Neural cell (in vitro differentiated cells): ENCODE measurements at regions not wholly inside any gene's neighbourhood (a gene's known extent, or its start where the extent isn't known, plus 50 kb on each side); places are given as distances from the start of the nearest gene placed in this dataset.
"Not testable (repeated sequence)": the region's sequence is repeated elsewhere in the genome, so short reads cannot be mapped to it uniquely, and the experiment has no call there.

Source experiments
- H2AFZ ChIP-seq: fragments of 200-600, 300-800 bp; sonication (generic), shearing (Covaris generic); 2 replicates; pipeline ENCODE4 v1.6.0; 2014; ENCODE audit warnings: low read depth, mild to moderate bottlenecking, antibody characterized with exemption, low read length, moderate library complexity
- H3F3A ChIP-seq: fragments of 200-600 bp; shearing (Covaris generic); 2 replicates; pipeline ENCODE4 v1.6.1; 2016; ENCODE audit warnings: mild to moderate bottlenecking, moderate library complexity, mixed read lengths, antibody characterized with exemption, low read length; ENCODE audit not compliant: insufficient read depth, poor library complexity, severe bottlenecking
- H3K27ac ChIP-seq: fragments of 200-600, 300-800 bp; sonication (generic), shearing (Covaris generic); 2 replicates; pipeline ENCODE4 v1.5.1; 2014; ENCODE audit warnings: mild to moderate bottlenecking, low read length, moderate library complexity
- H3K27me3 ChIP-seq: fragments of 300-800, 200-600 bp; sonication (generic), shearing (Covaris generic); 2 replicates; pipeline ENCODE4 v1.6.0; 2014; ENCODE audit warnings: mild to moderate bottlenecking, low read depth, low read length, moderate library complexity; ENCODE audit not compliant: insufficient read depth
- H3K36me3 ChIP-seq: fragments of 300-800, 200-600 bp; sonication (generic), shearing (Covaris generic); 2 replicates; pipeline ENCODE4 v1.5.1; 2014; ENCODE audit warnings: mild to moderate bottlenecking, antibody characterized with exemption, low read length, moderate library complexity; ENCODE audit not compliant: insufficient read depth
- H3K4me2 ChIP-seq: fragments of 300-800, 200-600 bp; sonication (generic), shearing (Covaris generic); 2 replicates; pipeline ENCODE4 v1.6.0; 2014; ENCODE audit warnings: mild to moderate bottlenecking, low read length
- H3K4me3 ChIP-seq: fragments of 300-800, 200-600 bp; sonication (generic), shearing (Covaris generic); 2 replicates; pipeline ENCODE4 v1.5.1; 2014; ENCODE audit warnings: mild to moderate bottlenecking, low read length, moderate library complexity
- H3K79me2 ChIP-seq: fragments of 200-600 bp; shearing (Covaris generic); replicated peaks from 2 replicates; pipeline ENCODE4 v1.6.0; 2014; ENCODE audit warnings: mild to moderate bottlenecking, low read length, moderate library complexity; ENCODE audit not compliant: insufficient read depth
- H3K9ac ChIP-seq: fragments of 300-800, 200-600 bp; sonication (generic), shearing (Covaris generic); 2 replicates; pipeline ENCODE4 v1.6.1; 2016; ENCODE audit warnings: mild to moderate bottlenecking, low read length, mixed read lengths
- H3K9me2 ChIP-seq: fragments of 200-600 bp; shearing (Covaris generic); 2 replicates; pipeline ENCODE4 v1.6.1; 2016; ENCODE audit warnings: mild to moderate bottlenecking, low read length, mixed read lengths; ENCODE audit not compliant: insufficient read depth
- H3K9me3 ChIP-seq: fragments of 200-600, 300-800 bp; sonication (generic), shearing (Covaris generic); 2 replicates; pipeline ENCODE4 v1.6.1; 2016; ENCODE audit warnings: mild to moderate bottlenecking, mixed run types, low read length, moderate library complexity, mixed read lengths
- H4K20me1 ChIP-seq: fragments of 200-600 bp; shearing (Covaris generic); 2 replicates; pipeline ENCODE4 v1.6.1; 2016; ENCODE audit warnings: mild to moderate bottlenecking, mixed run types; ENCODE audit not compliant: insufficient read depth
- CTCF ChIP-seq: fragments of 450-650 bp; IDR thresholded peaks from 2 replicates; pipeline ENCODE4 v1.5.1; 2014; ENCODE audit warnings: antibody characterized with exemption, mild to moderate bottlenecking, moderate library complexity; ENCODE audit not compliant: poor library complexity, severe bottlenecking
- EP300 ChIP-seq: fragments of 450-650 bp; conservative IDR thresholded peaks from 2 replicates; pipeline ENCODE4 v1.6.1; 2014; ENCODE audit warnings: antibody characterized with exemption, mild to moderate bottlenecking, moderate library complexity; ENCODE audit not compliant: poor library complexity, severe bottlenecking
- EZH2 ChIP-seq: fragments of 200-600, 300-800 bp; shearing (Covaris generic), sonication (generic); IDR thresholded peaks from 2 replicates; pipeline ENCODE4 v1.6.1; 2014; ENCODE audit warnings: antibody characterized with exemption, low read length, borderline replicate concordance, mild to moderate bottlenecking; ENCODE audit not compliant: insufficient read depth, poor library complexity, severe bottlenecking
- MXI1 ChIP-seq: fragments of 450-650 bp; conservative IDR thresholded peaks from 2 replicates; pipeline ENCODE4 v1.6.1; 2014; ENCODE audit warnings: antibody characterized with exemption, mild to moderate bottlenecking; ENCODE audit not compliant: poor library complexity, severe bottlenecking
- POLR2AphosphoS5 ChIP-seq: IDR thresholded peaks from 2 replicates; pipeline ENCODE4 v1.6.1; 2012
- RAD21 ChIP-seq: fragments of 450-650 bp; conservative IDR thresholded peaks from 2 replicates; pipeline ENCODE4 v1.6.1; 2014; ENCODE audit warnings: antibody characterized with exemption, mild to moderate bottlenecking, moderate library complexity
- SMC3 ChIP-seq: fragments of 450-650 bp; conservative IDR thresholded peaks from 2 replicates; pipeline ENCODE4 v1.6.1; 2014; ENCODE audit warnings: antibody characterized with exemption, mild to moderate bottlenecking, moderate library complexity; ENCODE audit not compliant: poor library complexity
- TAF1 ChIP-seq: IDR thresholded peaks from 2 replicates; pipeline ENCODE4 v1.6.1; 2012; ENCODE audit warnings: low read depth
- TF ChIP-seq, protein P1 (sequence below): IDR thresholded peaks from 2 replicates; pipeline ENCODE4 v1.6.1; 2012; ENCODE audit warnings: borderline replicate concordance

GRCh38 chr6:19929312-19929711 lies 92.1 kb downstream of the ID4 start:
- H3F3A ChIP-seq, result no peaks in the 10 kb centered on the region

DNA sequence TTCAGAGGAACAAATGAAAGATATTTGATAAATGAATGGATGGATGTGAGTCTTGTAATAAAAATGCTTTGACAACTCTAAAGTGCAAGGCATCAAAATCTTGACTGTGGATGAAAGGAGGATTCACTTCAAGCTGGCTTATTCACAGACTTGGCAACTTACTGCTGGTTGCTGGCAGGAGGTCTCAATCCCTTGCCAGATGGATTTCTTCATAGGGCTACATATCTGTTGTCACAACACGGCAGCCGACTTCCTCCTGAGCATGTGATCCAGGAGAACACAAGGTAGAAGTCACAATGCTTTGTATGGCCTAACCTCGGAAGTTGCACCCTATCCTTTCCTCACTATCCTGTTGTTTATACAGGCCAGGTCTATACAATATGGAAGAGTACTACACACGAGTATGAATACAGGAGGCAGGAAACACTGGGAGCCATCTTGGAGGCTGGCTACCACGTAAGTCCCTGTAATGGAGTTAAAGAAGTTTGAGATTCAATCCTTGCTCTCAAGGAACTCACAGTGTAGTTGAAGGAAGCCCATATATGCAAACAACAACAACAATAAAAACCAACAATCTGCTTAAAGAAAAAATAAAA lies 97.9 kb downstream of the ID4 start:
- no peak overlapping the region for H3K4me3 ChIP-seq
- no peaks in the 10 kb centered on the region for H4K20me1 ChIP-seq
- H3K79me2 ChIP-seq, result no peaks in the 10 kb centered on the region
- TF ChIP-seq POLR2AphosphoS5 (no peak), SMC3 (no peak), EP300 (no peak), CTCF (no peak), MXI1 (no peak), EZH2 (no peak), RAD21 (no peak), TAF1 (no peak)
- TF ChIP-seq, protein P1, sequence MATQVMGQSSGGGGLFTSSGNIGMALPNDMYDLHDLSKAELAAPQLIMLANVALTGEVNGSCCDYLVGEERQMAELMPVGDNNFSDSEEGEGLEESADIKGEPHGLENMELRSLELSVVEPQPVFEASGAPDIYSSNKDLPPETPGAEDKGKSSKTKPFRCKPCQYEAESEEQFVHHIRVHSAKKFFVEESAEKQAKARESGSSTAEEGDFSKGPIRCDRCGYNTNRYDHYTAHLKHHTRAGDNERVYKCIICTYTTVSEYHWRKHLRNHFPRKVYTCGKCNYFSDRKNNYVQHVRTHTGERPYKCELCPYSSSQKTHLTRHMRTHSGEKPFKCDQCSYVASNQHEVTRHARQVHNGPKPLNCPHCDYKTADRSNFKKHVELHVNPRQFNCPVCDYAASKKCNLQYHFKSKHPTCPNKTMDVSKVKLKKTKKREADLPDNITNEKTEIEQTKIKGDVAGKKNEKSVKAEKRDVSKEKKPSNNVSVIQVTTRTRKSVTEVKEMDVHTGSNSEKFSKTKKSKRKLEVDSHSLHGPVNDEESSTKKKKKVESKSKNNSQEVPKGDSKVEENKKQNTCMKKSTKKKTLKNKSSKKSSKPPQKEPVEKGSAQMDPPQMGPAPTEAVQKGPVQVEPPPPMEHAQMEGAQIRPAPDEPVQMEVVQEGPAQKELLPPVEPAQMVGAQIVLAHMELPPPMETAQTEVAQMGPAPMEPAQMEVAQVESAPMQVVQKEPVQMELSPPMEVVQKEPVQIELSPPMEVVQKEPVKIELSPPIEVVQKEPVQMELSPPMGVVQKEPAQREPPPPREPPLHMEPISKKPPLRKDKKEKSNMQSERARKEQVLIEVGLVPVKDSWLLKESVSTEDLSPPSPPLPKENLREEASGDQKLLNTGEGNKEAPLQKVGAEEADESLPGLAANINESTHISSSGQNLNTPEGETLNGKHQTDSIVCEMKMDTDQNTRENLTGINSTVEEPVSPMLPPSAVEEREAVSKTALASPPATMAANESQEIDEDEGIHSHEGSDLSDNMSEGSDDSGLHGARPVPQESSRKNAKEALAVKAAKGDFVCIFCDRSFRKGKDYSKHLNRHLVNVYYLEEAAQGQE, result no peak
- H3F3A ChIP-seq, result no peaks in the 10 kb centered on the region
- no peaks in the 10 kb centered on the region for H3K36me3 ChIP-seq
- H2AFZ ChIP-seq, result no peak overlapping the region
- H3K27me3 ChIP-seq, result no peaks in the 10 kb centered on the region
- H3K9me3 ChIP-seq, result no peaks in the 10 kb centered on the region
- H3K9ac ChIP-seq, result no peak overlapping the region
- no peak overlapping the region for H3K4me2 ChIP-seq
- H3K9me2 ChIP-seq, result no peaks in the 10 kb centered on the region
- no peak overlapping the region for H3K27ac ChIP-seq

More at GRCh38 chr6:19929312-19929711, 92.1 kb downstream of the ID4 start:
- no peak overlapping the region for H3K4me3 ChIP-seq
- no peak overlapping the region for H2AFZ ChIP-seq
- H3K36me3 ChIP-seq, result no peaks in the 10 kb centered on the region
- H3K9me2 ChIP-seq, result no peaks in the 10 kb centered on the region
- H3K9me3 ChIP-seq, result no peaks in the 10 kb centered on the region
- no peak overlapping the region for H3K9ac ChIP-seq
- no peaks in the 10 kb centered on the region for H4K20me1 ChIP-seq
- no peak overlapping the region for H3K27ac ChIP-seq
- TF ChIP-seq RAD21 (no peak), EZH2 (no peak), CTCF (no peak)
- TF ChIP-seq, protein P1, result no peak
- H3K79me2 ChIP-seq, result no peaks in the 10 kb centered on the region
- no peaks in the 10 kb centered on the region for H3K27me3 ChIP-seq
- no peak overlapping the region for H3K4me2 ChIP-seq

DNA sequence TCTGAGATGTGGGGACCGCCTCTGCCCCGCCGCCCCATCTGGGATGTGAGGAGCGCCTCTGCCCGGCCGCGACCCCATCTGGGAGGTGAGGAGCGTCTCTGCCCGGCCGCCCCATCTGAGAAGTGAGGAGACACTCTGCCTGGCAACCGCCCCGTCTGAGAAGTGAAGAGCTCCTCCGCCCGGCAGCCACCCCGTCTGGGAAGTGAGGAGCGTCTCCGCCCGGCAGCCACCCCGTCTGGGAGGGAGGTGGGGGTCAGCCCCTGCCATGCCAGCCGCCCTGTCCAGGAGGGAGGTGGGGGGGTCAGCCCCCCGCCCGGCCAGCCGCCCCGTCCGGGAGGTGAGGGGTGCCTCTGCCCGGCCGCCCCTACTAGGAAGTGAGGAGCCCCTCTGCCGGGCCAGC lies 102.2 kb downstream of the ID4 start:
- H3F3A ChIP-seq, H3K4me2 ChIP-seq, H3K9me3 ChIP-seq, H3K9me2 ChIP-seq, H2AFZ ChIP-seq, H3K27me3 ChIP-seq, H3K27ac ChIP-seq, H4K20me1 ChIP-seq, H3K79me2 ChIP-seq, H3K4me3 ChIP-seq, H3K36me3 ChIP-seq, H3K9ac ChIP-seq: not testable (repeated sequence)
